Neural progenitor cell (in vitro differentiated cells): ENCODE measurements at regions not wholly inside any gene's neighbourhood (a gene's known extent, or its start where the extent isn't known, plus 50 kb on each side); places are given as distances from the start of the nearest gene placed in this dataset.
A peak's percentile ranks its signal among the peaks of the same experiment; 100 is the strongest.

Source experiments
- DNase-seq: peaks from one replicate; pipeline ENCODE4 v3.0.0-alpha.2; 2016; ENCODE audit warnings: low spot score
- H2AFZ ChIP-seq: fragments of 200-600 bp; sonication (generic); replicated peaks from 2 replicates; pipeline ENCODE4 v1.6.1; 2016; ENCODE audit warnings: antibody characterized with exemption
- H3F3A ChIP-seq: fragments of 200-600 bp; sonication (generic); 2 replicates; pipeline ENCODE4 v1.6.1; 2016; ENCODE audit warnings: antibody characterized with exemption, low read depth
- H3K27ac ChIP-seq: fragments of 200-600 bp; sonication (generic); 2 replicates; pipeline ENCODE4 v1.5.1; 2016; ENCODE audit warnings: mild to moderate bottlenecking
- H3K27me3 ChIP-seq: fragments of 200-600 bp; sonication (generic); 2 replicates; pipeline ENCODE4 v1.6.1; 2016; ENCODE audit warnings: mild to moderate bottlenecking, moderate library complexity
- H3K36me3 ChIP-seq: fragments of 200-600 bp; sonication (generic); 2 replicates; pipeline ENCODE4 v1.5.1; 2016
- H3K4me1 ChIP-seq: fragments of 200-600 bp; sonication (generic); 2 replicates; pipeline ENCODE4 v1.6.1; 2016; ENCODE audit warnings: mixed run types
- H3K4me2 ChIP-seq: fragments of 200-600 bp; sonication (generic); 2 replicates; pipeline ENCODE4 v1.6.1; 2016
- H3K4me3 ChIP-seq: fragments of 200-600 bp; sonication (generic); 2 replicates; pipeline ENCODE4 v1.5.1; 2016
- H3K79me2 ChIP-seq: fragments of 200-600 bp; sonication (generic); 2 replicates; pipeline ENCODE4 v1.6.1; 2016; ENCODE audit warnings: low read depth
- H3K9ac ChIP-seq: fragments of 200-600 bp; sonication (generic); 2 replicates; pipeline ENCODE4 v1.6.1; 2016
- H3K9me3 ChIP-seq: fragments of 200-600 bp; sonication (generic); 2 replicates; pipeline ENCODE4 v1.5.1; 2016; ENCODE audit warnings: low read depth
- H4K20me1 ChIP-seq: fragments of 200-600 bp; sonication (generic); 2 replicates; pipeline ENCODE4 v1.6.1; 2016; ENCODE audit warnings: low read depth
- H3K27ac Mint-ChIP-seq: 3 replicates; pipeline ENCODE4 v1.8.0; 2021; ENCODE audit warnings: mixed read lengths
- H3K27me3 Mint-ChIP-seq: 2 replicates; pipeline ENCODE4 v1.8.0; 2022; ENCODE audit warnings: low read depth, mild to moderate bottlenecking, inconsistent platforms, moderate library complexity, mixed read lengths; ENCODE audit not compliant: insufficient read depth
- H3K36me3 Mint-ChIP-seq: 3 replicates; pipeline ENCODE4 v1.8.0; 2021; ENCODE audit warnings: mixed read lengths
- H3K4me1 Mint-ChIP-seq: 3 replicates; pipeline ENCODE4 v1.8.0; 2021; ENCODE audit warnings: mixed read lengths
- H3K4me3 Mint-ChIP-seq: 3 replicates; pipeline ENCODE4 v1.8.0; 2021; ENCODE audit warnings: mild to moderate bottlenecking, moderate library complexity, mixed read lengths
- H3K9me3 Mint-ChIP-seq: 3 replicates; pipeline ENCODE4 v1.8.0; 2020; ENCODE audit warnings: mixed read lengths
- EZH2 ChIP-seq: fragments of 200-600 bp; sonication (generic); IDR thresholded peaks from 2 replicates; pipeline ENCODE4 v1.6.1; 2017; ENCODE audit warnings: antibody characterized with exemption, mild to moderate bottlenecking, moderate library complexity
- EZH2phosphoT487 ChIP-seq: fragments of 200-600 bp; sonication (generic); IDR thresholded peaks from 2 replicates; pipeline ENCODE4 v1.6.1; 2017; ENCODE audit warnings: antibody characterized with exemption
- TF ChIP-seq, protein P1 (sequence below): fragments of 200-600 bp; sonication (generic); IDR thresholded peaks from 2 replicates; pipeline ENCODE4 v1.5.1; 2017; ENCODE audit warnings: antibody characterized with exemption, mild to moderate bottlenecking

DNA sequence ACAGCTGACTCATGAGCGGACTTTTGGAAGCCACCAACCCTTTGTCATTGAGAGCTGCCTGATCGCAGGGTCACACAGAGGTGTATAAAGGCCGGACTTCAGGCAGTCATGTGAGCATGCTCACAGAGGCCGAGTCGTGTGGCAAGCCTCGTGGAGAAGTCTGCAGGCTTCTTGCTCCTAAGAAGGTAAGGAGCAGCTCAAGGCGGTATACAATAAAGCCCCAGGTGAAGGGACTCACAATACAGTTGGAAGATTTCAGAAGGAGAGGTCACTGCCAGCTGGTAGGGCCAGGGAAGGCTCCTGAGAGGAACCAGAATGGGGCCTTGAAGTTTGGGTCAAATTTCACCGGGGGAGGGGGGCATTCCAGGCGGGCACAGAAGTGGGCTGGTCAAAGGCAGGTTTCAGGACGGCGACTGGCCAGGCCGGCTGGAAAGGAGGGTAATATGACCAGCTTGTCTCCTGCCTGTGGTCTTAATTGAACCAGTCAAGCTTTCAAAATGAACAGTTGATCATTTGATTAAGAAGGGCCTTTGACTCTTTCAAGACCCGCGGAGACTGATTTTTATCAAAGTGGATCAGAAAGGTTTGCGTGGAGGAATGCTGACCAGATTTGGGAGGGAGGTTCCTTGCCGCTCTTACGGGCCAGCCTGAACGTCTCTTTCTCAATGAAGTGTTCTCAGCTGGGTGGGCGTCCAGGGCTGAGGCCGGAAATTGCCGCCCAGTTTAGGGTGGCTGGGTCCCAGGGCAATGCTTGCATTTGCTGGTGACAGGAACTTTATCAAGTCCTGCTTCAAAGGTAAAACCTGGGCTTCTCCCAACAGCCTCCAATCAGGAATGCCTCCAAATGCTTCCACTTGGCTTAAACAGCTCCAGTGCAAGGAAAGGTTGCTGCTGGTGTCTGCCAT, 178.6 kb downstream of the EMX2 start:
- Histone ChIP-seq H3F3A (no peaks in the 10 kb centered on the region), H3K27ac (no peak overlapping the region), H3K9me3 (no peaks in the 10 kb centered on the region), H3K36me3 (no peaks in the 10 kb centered on the region), H3K4me3 (no peak overlapping the region), H3K9ac (no peak overlapping the region), H2AFZ (peak overlapping the region; percentile 79), H3K27me3 (no peaks in the 10 kb centered on the region), H3K79me2 (no peaks in the 10 kb centered on the region), H4K20me1 (no peaks in the 10 kb centered on the region), H3K4me1 (peaks cover 22% of the 10 kb centered on the region), H3K4me2 (peak overlapping the region; percentile 59)
- H3K27ac Mint-ChIP-seq = peak overlapping the region; percentile 72
- peaks cover 9% of the 10 kb centered on the region for H3K27me3 Mint-ChIP-seq
- peaks cover 2% of the 10 kb centered on the region for H3K9me3 Mint-ChIP-seq
- TF ChIP-seq, protein P1, sequence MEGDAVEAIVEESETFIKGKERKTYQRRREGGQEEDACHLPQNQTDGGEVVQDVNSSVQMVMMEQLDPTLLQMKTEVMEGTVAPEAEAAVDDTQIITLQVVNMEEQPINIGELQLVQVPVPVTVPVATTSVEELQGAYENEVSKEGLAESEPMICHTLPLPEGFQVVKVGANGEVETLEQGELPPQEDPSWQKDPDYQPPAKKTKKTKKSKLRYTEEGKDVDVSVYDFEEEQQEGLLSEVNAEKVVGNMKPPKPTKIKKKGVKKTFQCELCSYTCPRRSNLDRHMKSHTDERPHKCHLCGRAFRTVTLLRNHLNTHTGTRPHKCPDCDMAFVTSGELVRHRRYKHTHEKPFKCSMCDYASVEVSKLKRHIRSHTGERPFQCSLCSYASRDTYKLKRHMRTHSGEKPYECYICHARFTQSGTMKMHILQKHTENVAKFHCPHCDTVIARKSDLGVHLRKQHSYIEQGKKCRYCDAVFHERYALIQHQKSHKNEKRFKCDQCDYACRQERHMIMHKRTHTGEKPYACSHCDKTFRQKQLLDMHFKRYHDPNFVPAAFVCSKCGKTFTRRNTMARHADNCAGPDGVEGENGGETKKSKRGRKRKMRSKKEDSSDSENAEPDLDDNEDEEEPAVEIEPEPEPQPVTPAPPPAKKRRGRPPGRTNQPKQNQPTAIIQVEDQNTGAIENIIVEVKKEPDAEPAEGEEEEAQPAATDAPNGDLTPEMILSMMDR = no peak
- TF ChIP-seq EZH2 (no peak), EZH2phosphoT487 (no peak)
- H3K4me1 Mint-ChIP-seq = peaks cover 53% of the 10 kb centered on the region
- DNase-seq = peak; percentile 78
- H3K36me3 Mint-ChIP-seq = no peaks in the 10 kb centered on the region
- H3K4me3 Mint-ChIP-seq = peak overlapping the region; percentile 59

DNA sequence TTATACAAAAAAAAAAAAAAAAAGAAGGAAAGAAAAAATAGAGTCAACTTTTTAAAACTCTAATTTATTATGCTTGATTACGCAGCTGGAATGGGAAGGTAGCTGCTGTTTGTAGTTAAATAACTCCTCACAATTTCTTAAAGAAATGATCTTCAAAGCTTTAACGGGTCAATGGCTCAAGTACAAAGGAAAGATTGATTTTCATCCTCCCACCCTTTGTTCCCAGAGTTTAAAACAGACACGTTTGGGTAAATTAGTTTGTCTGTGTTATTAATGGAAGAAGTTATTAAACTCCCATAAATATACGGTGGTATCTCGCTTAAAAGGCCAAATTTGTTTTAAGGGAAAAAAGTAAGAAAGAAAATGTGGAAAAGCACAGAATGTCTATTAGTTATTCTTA, 179.3 kb downstream of the EMX2 start:
- H3K4me1 Mint-ChIP-seq = peaks cover 53% of the 10 kb centered on the region
- H3K4me3 Mint-ChIP-seq = no peak overlapping the region
- H3K36me3 Mint-ChIP-seq = no peaks in the 10 kb centered on the region
- Histone ChIP-seq H3K27me3 (no peaks in the 10 kb centered on the region), H2AFZ (no peak overlapping the region), H3K27ac (no peak overlapping the region), H4K20me1 (no peaks in the 10 kb centered on the region), H3K9ac (no peak overlapping the region), H3K36me3 (no peaks in the 10 kb centered on the region), H3K9me3 (no peaks in the 10 kb centered on the region), H3K79me2 (no peaks in the 10 kb centered on the region), H3K4me2 (peak overlapping the region; percentile 59), H3K4me1 (peaks cover 22% of the 10 kb centered on the region), H3F3A (no peaks in the 10 kb centered on the region), H3K4me3 (no peak overlapping the region)
- peak; percentile 0 for DNase-seq
- no peak for TF ChIP-seq EZH2phosphoT487
- TF ChIP-seq, protein P1 = no peak
- peak overlapping the region; percentile 90 for H3K27ac Mint-ChIP-seq
- peaks cover 2% of the 10 kb centered on the region for H3K9me3 Mint-ChIP-seq
- peaks cover 9% of the 10 kb centered on the region for H3K27me3 Mint-ChIP-seq

DNA sequence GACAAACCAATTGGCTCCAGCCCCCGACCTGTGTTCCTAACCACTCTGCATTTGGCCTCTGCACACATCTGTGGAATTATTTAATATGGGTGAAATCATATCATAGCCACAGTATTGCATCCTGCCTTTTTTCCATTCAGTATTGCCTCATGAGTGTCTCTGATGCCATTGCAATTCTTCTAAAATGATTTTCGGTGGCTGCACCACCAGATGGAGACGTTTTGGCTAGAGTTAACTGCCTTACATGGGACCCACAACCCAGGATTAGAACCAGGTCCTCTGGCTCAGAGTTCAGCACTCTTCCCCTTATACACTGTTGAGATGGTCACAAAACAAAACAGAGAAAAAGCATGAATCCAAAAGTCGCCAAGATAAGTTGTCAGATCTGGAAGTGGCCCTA, 180.8 kb downstream of the EMX2 start:
- Mint-ChIP-seq H3K4me3 (no peak overlapping the region), H3K27ac (no peak overlapping the region), H3K36me3 (no peaks in the 10 kb centered on the region), H3K9me3 (peaks cover 2% of the 10 kb centered on the region), H3K4me1 (peaks cover 55% of the 10 kb centered on the region), H3K27me3 (peaks cover 6% of the 10 kb centered on the region)
- TF ChIP-seq EZH2phosphoT487 = no peak
- TF ChIP-seq EZH2 = no peak
- TF ChIP-seq, protein P1 = no peak
- Histone ChIP-seq H3K4me3 (no peak overlapping the region), H3K9ac (no peak overlapping the region), H3K9me3 (no peaks in the 10 kb centered on the region), H3K79me2 (no peaks in the 10 kb centered on the region), H3K4me1 (peaks cover 22% of the 10 kb centered on the region), H3K27ac (no peak overlapping the region), H3F3A (no peaks in the 10 kb centered on the region), H3K27me3 (no peaks in the 10 kb centered on the region), H2AFZ (no peak overlapping the region), H4K20me1 (no peaks in the 10 kb centered on the region), H3K36me3 (no peaks in the 10 kb centered on the region), H3K4me2 (no peak overlapping the region)
- DNase-seq = no peak
